GM20000 (cell line): ENCODE measurements at regions not wholly inside any gene's neighbourhood (a gene's known extent, or its start where the extent isn't known, plus 50 kb on each side); places are given as distances from the start of the nearest gene placed in this dataset.
"Not testable (repeated sequence)": the region's sequence is repeated elsewhere in the genome, so short reads cannot be mapped to it uniquely, and the experiment has no call there.

Experiments
- DNase-seq: peaks from one replicate; pipeline ENCODE4 v3.0.0; 2012; ENCODE audit warnings: low spot score
- TF ChIP-seq, protein P1 (sequence below): IDR thresholded peaks from 2 replicates; pipeline ENCODE4 v1.5.1; 2012; ENCODE audit warnings: mild to moderate bottlenecking, control low read depth; ENCODE audit errors: extremely low read depth, missing control alignments

DNA sequence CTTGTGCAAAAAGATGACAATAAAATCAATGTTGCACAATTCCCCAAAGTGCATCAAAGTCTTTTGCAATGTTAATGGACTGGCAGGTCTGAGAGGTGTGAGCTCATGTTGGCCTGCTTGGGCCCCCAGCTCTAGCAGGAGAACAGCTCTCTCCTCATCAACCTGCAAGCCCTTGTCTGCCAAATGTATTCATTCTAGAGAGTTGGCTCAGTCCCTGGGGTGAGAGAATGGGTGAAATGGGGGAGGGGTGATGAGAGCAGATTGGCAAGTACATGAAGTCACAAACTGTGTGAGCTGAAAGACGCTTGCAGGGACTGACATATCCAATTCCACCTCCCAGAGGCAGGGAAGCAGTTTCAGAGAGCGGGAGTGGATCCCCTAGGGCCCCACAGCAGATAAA, 465.1 kb upstream of the ZNF507 start:
- TF ChIP-seq, protein P1, sequence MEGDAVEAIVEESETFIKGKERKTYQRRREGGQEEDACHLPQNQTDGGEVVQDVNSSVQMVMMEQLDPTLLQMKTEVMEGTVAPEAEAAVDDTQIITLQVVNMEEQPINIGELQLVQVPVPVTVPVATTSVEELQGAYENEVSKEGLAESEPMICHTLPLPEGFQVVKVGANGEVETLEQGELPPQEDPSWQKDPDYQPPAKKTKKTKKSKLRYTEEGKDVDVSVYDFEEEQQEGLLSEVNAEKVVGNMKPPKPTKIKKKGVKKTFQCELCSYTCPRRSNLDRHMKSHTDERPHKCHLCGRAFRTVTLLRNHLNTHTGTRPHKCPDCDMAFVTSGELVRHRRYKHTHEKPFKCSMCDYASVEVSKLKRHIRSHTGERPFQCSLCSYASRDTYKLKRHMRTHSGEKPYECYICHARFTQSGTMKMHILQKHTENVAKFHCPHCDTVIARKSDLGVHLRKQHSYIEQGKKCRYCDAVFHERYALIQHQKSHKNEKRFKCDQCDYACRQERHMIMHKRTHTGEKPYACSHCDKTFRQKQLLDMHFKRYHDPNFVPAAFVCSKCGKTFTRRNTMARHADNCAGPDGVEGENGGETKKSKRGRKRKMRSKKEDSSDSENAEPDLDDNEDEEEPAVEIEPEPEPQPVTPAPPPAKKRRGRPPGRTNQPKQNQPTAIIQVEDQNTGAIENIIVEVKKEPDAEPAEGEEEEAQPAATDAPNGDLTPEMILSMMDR: no peak
- no peak for DNase-seq

DNA sequence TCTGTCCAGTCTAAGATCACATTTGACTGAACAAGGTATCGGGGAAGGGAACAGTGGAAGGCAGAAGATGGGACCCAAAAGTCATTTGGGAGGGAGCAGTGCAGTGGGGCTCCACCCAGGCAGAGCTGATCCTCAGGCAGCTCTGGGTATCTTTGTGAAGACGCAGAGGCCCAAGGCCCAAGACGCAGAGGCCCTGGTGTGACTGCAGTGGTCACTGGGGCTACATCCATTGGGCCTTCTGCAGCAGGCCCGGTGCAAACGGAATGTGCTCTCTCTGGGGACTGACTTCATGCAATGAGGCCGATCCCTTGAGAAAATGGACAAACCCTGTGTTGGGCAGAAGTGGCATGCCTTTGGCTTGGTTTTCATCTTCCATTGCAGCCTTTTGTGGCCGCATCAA, 463.4 kb upstream of the ZNF507 start:
- no peak for DNase-seq
- TF ChIP-seq, protein P1: no peak

DNA sequence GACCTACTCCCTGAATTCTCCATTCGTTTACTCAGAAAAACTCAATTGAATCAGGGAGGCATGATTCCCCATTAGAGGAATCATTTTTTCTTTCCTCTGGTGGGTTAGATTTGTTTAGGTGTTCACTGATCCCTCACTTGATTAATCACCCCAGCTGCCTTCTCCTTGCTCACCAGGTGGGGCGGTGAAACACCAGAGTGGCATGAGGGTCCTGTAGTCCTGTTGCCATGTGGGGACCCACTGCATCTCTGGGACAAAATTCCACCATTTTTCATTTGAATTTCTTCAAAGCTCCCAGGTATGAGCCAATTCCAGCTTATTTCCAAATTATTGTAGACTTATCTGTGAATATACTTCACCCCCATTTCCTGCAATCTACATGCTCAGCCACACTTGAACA, 462.7 kb upstream of the ZNF507 start:
- TF ChIP-seq, protein P1: no peak
- no peak for DNase-seq

DNA sequence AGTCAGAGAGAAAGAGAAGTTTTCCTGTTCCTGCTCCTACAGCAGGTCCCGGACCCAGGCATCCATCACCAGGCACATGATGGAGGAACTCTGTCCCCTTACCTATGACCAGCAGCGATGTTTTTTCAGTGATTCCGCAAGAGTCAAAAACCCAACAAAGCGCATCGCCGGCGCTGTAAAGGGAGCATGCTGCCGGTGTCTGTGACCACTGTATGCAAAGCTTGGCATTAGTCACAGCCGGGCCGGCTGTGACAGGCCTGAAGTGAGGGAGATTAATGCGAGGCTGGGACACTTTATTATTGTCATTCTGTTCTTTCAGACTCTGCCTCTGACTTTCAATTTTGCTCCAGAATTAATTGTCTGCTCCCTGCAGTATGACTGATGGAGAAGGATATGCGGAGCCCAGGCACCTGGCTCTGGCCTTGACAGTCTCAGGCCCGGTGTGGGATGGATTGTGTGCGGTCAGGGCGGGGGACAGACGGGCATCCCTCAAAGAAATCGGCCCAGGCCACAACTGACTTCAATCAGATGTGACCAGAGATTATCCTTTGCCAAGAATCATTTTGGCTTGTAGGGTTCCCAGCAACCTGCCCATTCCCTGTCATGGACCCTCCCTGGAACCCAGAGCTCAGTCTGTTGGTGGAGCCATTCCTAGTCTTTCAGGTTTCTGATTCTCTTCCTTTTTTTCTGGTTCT, 462.0 kb upstream of the ZNF507 start:
- no peak for DNase-seq
- TF ChIP-seq, protein P1: no peak

DNA sequence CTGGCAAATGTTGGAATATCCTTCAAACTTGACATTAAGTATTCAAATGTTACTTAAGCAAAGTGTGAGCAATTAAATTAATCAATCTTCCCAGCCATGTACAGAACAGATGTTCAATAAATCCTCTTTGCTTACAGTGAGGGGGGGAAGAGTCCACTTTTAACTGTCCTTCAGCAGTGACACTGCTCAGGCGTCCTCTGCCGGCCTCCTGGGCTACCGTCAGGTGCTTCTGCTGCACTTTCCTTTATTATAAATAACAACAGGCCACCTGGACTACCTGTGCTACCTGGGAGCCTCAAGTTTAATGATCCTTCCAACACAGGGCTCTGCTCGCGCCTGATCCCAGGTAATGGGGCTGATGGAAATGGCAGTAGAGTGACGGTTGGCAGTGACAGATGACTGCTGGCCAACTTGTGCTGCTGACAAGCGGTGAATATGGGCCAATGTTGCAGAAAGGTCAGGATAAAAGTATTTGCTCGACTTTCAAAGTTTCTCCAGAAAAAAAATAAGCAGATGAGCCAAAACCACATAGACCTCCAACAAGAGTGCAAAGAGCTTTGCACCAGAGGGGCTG, 460.0 kb upstream of the ZNF507 start:
- TF ChIP-seq, protein P1: no peak
- no peak for DNase-seq

DNA sequence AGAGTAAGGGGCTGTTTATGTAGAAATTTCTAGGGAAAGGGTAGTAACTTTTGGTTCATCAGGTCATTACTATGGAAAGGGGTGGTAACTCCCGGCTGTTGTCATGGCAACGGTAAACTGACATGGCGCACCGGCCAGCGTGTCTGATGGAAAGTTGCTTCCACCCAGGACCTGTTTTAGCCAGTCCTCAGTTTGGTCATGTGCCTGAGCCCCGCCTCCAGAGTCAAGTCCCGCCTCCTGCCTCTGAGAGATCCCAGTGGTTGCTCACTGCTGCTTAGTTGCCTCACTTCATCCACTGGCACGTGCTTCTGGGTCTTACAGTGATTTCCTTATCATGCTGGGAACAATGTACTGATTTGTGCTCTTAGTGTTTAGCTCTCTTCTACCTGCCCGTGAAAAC, 455.2 kb upstream of the ZNF507 start:
- no peak for DNase-seq
- TF ChIP-seq, protein P1: no peak

DNA sequence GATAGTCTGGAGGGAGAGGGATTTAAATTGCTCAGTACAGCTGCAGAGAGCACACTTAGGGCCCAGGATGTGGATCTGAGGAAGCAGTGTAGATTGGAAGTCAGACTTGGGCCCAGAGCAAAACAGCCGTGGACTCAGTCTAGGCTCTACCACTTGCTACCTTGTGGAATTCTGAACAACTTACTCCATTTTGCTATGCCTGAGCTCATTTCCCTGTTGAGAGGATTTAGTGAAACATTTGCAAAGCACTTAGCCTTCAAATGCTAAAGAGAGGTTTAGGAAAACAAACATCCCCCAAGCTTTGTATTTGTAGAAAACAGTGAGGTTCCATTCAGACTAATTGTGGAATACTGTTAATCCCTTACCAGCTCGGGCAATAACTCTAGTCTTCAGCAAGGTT, 453.4 kb upstream of the ZNF507 start:
- TF ChIP-seq, protein P1: no peak
- no peak for DNase-seq

DNA sequence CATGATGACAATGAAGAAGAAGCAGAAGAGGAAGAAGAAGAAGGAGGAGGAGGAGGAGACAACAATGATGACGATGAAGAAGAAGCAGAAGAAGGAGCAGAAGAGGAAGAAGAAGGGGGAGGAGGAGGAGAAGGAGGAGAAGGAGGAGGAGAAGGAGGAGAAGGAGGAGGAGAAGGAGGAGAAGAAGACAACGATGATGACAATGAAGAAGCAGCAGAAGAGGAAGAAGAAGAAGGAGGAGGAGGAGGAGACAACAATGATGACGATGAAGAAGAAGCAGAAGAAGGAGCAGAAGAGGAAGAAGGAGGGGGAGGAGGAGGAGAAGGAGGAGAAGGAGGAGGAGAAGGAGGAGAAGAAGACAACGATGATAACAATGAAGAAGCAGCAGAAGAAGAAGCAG, 451.9 kb upstream of the ZNF507 start:
- not testable (repeated sequence) for DNase-seq
